Hematopoietic multipotent progenitor cell treated with erythropoietin and hydrocortisone succinate and interleukin-3 and kit ligand, for 15 days (in vitro differentiated cells): ENCODE measurements at regions not wholly inside any gene's neighbourhood (a gene's known extent, or its start where the extent isn't known, plus 50 kb on each side); places are given as distances from the start of the nearest gene placed in this dataset.

Experiments
- DNase-seq: peaks from one replicate; pipeline ENCODE4 v3.0.0-alpha.2; 2015; ENCODE audit warnings: low spot score

DNA sequence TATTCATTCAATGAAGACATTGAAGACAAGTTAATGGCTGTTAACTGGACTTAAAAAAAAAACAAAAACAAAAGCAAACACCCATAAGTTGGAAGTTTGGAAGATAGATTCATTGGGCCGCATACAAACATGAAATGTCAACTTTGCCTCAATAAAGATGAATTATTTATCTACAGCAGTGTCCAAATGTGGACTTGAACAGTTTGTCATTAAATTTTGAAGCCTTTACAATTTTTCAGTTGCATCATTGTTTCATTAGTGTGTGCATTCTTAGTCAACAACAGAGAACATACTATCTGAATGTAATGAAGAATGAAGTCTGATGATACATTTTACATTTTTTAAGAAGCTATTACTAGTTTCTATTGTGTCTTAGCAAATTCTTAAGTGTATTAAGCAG lies 152.1 kb downstream of the SLIT2 start:
- DNase-seq = no peak

DNA sequence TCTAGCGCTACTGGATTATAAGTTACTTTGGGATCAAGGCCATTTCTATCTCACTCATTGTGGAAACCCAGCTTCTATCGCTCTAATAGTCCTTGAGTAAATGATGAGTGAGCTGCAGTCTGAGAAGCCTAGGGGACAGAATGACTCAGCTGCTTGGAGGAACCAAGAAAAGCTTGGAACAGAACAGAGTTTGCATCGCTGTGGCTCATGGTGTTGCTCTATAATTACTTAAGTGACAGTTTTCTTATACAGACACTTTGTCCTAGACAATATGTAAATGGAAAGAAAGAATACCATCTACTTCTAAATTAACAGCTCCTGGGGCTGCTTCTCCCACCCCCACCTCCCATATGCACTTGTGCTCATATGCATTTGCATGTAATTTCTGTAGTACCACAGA lies 156.9 kb downstream of the SLIT2 start:
- DNase-seq = no peak

DNA sequence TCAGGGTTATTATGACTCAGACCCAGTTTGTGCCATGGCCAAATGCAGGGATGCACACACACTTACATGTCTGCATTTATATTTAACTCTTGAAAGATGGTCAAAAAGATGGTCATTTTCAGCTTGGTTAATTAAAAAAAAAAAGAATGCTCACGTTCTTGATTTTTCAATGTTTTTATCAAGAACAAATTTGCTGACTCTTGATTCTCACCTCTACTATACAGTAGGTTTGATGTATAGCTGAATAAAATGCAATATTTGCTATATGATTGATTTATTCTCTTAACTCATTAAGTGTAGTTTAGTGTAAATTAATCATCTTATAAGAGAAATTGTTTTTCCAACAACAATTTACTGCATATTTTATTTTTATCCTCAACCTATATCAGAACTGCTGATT lies 160.4 kb downstream of the SLIT2 start:
- no peak for DNase-seq

DNA sequence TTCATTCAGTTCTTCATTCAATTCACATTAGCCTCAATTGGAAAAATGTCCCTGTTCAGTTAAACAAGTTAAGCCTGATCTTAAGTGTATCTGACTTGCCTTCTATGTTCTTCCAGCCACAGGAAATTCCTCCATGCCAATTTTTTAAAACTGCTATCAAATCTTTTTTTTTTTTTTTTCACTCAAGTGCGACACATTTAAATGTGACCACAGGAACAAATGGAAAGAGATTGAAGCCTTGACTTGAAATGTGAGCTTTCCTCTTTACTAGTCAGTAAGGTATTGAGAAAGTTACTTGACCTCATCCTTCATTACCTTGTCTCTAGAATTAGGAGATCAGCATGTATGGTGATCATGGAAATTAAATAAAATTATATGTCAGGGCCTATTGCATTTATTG lies 165.1 kb downstream of the SLIT2 start:
- DNase-seq = no peak

DNA sequence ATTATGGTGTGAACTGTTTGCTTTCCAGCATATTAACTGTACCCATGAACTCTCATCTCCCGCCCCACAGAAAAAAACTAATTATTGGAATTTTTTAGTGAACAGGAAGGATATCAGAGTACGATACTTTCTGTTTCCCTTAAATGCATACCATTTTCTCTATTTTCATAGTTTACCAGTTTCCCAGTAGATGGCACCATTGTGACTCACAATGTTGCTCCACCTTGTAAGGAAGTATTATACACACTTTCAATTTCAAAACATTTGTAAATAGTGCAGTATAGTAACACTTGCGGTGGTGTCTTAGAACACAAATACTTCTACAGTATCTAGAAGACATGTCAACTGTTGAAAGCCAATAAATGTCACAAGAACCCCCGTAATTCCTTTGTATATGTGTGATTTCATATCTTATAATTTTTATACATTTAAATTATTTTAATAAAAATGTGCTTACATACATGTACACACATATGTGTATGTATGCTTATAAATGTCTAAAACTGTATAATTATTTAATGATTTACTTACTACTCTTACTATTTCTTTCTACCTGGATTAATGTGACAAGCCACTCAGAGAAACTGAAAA lies 167.3 kb downstream of the SLIT2 start:
- peak; percentile 46 for DNase-seq

DNA sequence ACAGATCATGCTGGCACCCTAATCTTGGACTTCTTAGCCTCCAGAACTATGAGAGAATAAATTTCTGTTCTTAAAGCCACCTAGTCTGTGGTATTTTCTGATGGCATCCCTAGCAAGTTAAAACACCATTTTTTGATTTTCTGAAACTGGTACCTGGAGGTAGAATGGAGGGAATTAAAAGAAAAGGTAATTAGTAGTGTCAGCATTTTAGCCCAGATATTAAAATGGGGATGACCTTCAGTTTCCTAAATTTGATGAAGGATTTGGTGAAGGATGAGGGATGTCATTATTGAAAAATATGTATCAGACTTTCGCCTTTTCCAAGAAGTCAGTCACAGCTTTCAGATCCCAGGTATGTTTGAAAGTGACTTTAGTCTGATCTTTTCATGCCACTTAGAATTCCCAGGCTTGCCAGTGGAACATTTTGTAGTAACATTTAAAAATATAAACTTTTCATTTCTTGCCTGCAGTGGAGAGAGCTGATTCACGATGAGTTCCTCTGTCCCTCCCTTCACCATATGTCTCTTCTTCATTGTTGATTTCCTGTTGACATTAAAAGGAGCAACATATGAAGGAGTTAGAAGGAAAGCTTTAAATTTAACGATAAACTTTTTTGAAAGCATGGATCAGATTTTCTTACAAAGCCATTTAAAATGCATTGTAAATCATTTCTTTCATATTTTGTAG lies 169.4 kb downstream of the SLIT2 start:
- no peak for DNase-seq

DNA sequence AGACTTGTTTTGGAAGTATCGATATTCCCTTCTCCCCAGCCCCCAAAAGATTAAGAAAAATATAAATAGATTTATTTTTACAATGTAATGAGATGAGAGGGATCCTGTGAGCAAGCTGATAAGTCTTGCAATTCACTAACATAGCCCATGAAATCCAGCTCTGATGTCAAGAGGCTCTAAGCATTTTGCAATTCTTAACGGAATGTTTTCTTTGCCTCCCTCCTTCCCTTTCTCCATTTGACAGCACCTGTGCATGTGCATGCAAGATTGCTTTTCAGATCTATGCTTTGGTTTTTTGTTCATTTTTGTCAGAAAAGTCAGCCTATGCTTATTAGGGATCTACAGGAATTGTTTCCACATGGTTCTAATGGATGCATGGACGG lies 169.9 kb downstream of the SLIT2 start:
- no peak for DNase-seq

DNA sequence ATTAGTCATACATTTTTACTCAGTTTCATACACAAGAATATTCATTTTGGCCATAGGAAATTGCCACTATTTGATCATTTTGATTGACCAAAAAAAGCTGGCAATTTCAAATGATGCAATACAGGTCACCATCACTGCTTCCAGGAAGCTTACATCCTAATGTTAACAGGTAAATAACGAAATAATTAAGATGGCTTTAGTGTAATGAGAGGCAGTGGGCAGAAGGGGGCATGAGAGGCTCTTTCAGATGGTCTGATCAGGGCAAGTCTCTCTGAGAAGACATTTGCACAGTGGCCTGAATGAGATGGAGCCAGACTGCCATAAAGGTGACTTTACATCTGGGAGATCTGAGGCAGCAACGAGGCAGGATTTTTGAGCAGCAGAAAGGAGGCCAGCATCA lies 170.7 kb downstream of the SLIT2 start:
- DNase-seq = no peak

DNA sequence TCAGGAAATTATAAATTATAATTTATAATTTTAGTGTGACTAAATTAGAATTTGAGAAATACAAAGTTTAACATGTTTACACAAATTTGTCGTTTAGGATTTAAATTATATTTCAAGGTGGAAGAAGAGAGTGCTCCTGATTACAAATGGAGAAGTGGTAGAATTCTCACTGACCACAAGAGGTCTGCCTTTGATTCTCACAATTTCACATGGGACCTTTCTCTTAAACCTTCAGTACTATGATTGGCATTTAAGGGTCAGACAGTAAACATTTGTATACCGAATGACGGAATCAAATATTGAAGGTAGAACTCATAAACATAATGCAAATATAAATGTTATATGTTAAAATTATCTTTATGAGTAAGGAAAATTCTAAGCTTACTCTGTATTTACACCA lies 171.7 kb downstream of the SLIT2 start:
- no peak for DNase-seq

DNA sequence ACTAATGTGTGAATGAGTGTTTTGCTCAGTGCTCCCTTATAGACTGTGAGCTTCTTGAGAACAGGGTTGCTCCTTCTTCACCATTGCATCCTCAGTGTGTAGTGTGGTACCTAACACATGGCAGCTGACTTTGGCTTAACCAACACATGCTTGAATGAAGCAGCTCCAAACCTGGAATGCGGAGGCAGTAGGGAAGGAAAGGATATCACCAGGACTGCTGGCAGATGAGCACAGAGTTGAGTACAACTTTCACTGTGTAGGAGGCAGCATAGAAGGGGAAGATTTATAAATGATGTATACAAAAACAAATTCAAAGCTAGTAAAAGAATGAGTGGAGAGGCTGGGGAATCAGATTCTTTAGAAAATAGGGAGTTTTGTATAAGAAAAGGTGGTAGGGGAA lies 174.3 kb downstream of the SLIT2 start:
- no peak for DNase-seq

DNA sequence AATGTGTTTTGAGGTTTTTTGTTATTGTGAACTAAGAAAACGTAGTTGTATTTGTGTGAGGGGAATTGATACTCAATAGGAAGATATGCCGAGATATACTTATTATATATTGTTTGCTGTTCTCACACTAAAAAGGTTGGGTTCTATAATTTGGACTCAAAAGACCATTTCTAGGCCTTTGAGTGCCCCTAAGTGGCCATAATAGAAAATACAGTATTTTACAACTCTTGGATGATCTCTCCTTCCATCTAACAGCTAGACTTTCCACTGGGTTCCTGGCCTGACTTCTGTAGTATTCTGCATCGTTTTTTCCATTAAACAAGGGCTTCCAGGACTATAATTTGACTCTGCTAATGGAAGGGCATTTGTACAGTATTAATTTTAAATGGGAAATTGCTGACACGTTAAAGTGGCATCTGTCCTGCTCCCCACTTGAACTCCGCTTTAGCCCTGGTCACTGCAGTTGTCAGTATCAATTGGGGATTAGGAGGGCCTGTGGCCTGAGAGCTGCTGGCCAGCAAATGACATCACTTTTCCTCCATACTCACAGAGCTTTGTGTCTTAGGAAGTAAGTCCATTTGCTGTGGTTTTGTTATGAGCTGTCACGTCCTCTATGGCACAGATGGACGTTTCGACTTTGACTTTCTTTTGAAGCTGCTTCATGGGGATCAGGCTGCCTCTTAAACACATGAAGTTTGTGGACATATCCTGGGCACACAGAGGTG lies 176.9 kb downstream of the SLIT2 start:
- DNase-seq = no peak

DNA sequence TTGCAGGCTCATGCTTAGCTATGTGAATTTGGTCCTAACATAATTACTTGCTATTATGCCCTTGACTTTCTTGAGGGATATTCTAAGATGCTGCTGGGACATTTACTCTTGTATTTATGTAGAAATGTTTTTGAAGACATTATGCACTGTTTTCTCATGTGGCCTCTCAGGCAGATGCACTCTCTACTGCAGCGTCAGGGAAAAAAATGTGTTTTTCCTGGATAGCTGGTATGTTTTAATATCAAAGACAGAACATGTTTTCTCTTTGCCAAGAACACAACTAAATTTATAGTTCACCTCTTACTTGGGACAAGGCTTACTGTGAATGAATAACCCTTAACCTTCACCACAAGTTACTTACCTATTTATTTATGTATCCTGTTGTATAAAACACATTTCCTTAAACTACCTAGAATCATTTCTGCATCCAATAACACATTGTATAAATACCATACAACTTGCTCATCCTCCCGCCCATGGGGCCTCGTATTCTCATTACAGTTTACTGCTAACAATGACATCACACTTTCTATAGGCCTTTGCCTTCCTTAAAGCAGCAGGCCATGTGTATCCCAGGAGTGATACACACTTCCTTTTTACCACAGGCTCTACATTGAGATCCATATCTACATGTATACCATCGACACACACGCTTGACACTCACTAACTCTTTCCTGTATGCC lies 178.7 kb downstream of the SLIT2 start:
- DNase-seq = no peak

DNA sequence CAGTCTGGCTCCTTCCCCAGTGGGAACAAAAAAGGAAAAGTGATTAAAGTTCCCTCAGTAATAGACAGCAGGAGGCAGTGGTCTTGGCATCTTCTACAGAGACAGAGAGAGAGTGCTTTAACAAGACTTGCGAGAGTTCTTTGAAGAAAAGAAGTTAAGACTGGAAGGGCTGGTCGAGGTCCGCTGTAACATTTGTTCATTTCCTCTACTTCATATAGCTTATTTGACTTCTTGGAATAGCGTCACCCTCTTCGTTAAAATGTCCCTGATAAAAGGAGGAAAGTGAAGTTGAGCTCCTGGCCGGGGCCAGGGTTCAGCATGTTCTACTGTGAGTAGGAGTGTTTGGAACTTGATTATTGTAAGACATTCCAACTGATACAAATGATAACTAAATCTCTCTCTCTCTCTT lies 179.8 kb downstream of the SLIT2 start:
- no peak for DNase-seq

DNA sequence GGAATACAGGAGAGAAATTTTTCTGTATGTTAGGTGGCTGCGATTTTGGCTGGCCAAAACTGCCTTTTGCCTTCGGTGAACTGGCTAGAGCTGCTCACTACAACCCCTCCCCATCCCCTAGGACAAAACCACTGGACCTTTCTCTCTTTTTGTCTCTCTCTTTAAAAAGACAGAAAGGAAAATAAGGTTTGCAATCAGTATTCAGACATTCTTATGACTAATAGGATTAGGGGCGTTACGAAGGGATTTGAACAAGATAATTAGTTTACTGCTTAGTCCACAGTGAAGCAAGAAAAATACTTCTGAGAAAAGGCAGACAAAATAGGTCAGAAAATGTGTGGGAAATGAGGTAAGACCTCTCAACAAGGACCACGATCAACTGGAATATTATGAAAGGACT lies 180.4 kb downstream of the SLIT2 start:
- DNase-seq = no peak

DNA sequence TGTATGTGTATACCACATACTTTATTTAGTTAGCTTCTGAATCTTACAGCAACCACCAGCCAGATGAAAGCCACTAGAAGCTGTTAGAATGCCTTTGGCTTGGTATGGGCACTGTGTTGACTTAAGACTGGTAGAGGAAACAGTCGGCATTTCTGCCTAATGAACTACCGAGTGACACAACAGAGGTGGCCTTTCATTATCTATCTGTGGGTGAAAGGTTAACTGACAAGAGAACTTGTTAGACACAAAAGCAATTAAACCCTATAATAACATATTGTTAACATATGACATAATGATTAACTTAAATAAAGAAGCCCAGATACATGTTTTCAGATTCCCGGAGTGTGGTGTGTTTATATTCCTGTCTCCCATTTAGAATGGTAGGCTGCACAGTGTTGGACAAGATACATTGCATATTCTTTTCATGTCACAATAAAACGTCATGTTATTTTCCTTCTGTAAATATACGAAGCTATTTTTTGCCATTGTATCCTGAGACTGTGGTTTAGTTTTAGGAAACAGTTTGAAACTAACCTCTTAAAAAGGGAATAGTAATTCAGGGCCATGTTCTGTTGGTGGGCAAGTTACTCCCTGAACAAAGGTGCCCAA lies 181.5 kb downstream of the SLIT2 start:
- DNase-seq = no peak

DNA sequence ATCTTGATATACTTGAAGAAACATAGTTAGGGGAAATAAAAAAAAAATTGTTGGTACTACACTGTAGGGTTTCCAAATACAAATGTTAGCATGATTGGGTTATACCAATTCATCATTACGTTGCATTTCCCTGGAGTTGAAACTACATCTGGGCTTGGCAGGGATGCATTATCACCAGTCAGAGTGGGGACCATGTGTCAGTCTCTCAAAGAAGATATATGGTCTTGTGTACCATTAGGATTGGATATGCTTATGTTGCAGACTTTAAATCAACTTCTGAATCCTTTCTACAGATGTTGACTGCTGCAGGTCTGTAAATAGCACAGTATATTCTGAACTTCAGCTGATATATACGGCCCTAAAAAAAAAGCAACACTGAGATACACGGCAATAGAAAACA lies 188.5 kb downstream of the SLIT2 start:
- DNase-seq = no peak

DNA sequence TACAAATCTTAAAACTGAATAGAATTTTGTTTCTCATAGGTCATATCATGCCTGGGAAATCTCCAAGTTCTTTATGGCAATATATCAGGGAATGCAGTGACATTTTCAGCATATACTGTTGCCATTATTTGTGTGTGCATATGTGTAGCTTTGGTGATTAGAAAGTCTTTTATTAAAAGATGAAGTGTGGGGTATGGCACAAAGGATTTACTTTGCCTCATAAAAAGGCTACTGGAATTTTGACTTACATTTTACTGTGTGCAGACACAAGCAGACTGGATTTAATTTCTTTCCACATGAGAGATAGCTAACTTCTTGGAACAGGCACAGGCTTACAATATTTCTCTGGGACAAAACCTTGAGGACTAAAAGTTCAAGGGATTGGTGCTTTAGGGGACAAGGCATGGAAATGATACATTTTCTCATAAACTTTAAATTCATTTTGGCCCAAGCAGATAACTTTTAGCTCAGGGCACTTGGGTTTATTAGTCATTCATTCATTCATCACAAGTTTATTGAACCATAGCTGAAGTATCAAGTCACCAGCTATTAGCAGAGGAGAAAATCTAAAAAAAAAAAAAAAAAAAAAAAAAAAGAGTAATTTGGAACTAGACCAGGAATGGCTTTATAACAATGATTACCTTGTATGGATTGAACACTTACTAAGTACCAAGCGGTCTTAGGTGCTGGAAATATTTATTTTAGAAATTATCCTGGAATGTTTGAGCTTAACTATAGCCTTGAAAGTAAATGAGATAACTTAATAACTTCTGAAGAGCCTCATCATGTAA lies 191.5 kb downstream of the SLIT2 start:
- DNase-seq = no peak

DNA sequence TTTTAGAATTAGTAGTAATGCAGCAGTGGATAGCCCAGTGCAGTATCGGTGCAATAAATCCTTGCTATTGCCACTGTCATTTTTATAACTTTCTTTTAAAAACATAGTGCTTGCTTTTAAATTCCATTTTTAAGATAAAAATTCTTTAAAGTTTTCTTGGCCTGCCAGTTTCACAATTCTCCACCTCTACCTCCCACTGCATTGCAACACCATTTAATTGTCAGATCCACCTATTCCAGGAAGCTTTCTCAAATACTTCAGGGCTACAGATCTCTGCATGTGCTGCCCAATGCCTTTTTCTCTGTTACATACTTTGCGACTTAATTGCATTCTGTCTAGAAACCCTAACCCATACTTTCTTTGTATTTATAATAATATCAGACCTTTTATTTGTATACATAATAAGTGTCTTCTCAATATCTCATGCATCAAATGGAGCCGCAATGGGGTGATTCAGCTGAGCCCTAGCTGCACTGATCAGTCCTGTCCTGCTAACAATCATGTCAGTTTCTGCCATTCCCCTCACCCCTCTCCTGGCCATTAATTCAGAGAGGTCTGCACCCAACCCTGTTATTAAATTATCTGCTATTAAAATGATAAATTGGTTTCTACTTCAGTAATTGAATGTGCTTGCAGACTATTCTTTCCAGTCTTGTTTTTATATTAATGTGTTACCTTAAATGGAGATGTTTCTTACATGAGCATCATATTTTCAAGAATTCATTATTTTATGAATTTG lies 193.1 kb downstream of the SLIT2 start:
- no peak for DNase-seq

DNA sequence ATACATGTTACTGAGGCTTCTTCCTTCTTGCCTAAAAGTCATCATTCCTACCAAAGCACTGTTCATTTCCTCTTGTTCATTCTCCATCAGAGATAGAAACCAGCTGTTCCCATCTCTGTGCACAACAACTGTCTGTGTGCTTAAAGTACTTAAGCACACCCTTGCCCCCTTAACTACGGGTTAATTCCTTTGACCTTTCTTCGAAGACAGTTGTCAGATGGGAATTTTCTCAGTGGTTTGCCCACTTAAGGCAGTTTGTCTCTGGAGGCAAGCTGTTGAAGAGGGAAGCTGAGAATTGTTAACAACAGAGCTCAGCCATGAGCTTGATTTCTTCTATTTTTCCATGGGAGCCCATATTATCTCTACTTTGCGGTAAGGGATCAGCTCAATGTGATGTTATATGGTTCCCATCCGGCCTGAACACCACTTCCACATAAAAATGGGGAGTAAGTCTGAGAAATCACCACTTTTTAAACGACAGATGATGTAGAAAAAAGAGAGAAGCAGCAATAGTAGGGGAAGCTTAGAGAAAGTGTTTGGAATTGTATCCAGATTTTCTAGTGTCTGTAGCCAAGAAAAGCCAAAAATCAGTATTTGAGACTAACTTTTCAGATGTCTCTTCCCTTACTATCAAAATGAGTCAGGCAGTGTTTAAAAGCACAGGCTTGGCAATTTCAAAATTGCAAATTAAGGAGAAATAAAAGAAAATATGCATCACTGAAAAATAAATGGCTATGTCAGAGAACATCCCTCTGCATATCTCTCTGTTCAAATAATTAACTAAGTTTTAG lies 194.4 kb downstream of the SLIT2 start:
- DNase-seq = no peak

DNA sequence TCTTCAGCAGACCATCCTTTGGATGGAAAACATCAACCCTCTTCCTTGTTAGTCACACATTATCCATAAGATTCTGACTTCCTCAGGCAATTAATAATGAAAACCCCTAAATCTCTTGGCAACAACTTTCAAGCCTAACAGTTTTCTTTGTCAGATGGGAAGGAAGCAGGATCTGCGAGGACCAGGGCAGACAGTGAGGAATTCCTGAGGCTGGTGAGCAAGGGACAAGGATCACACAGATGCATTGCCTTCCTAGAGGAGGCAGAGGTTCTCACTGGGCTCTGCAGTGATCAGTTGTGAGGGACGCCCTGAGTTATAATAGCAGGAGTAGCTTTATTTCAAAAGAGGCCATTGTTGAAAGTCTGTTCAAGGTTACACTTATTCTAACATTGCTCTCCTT lies 195.4 kb downstream of the SLIT2 start:
- no peak for DNase-seq
